BJ (cell line): ENCODE measurements at regions not wholly inside any gene's neighbourhood (a gene's known extent, or its start where the extent isn't known, plus 50 kb on each side); places are given as distances from the start of the nearest gene placed in this dataset.

ENCODE experiments used
- CTCF ChIA-PET: fragments of 350-600 bp; formaldehyde crosslinking; extraction: SDS; loops from one replicate; lab custom pipeline; 2021; ENCODE audit warnings: antibody characterized with exemption, inconsistent platforms; lab: Yijun Ruan, JAX
- POLR2A ChIA-PET: fragments of 300-600 bp; sonication (Branson Sonifier 250); formaldehyde crosslinking; extraction: SDS; loops from one replicate; lab custom pipeline; 2021; ENCODE audit warnings: antibody characterized with exemption; lab: Charles Lee
- DNase-seq: peaks from one replicate; pipeline ENCODE4 v3.0.0-alpha.2; 2011; ENCODE audit warnings: low read depth
- H3K27me3 ChIP-seq: 2 replicates; pipeline ENCODE4 v1.6.0; 2011; ENCODE audit warnings: low read length; ENCODE audit not compliant: control insufficient read depth, insufficient read depth
- H3K36me3 ChIP-seq: 2 replicates; pipeline ENCODE4 v1.5.1; 2011; ENCODE audit warnings: low read length; ENCODE audit not compliant: control insufficient read depth, insufficient read depth
- H3K4me3 ChIP-seq: 2 replicates; pipeline ENCODE4 v1.5.1; 2011; ENCODE audit warnings: low read depth, mild to moderate bottlenecking, control low read depth, low read length
- CTCF ChIP-seq: IDR thresholded peaks from 2 replicates; pipeline ENCODE4 v1.5.1; 2011; ENCODE audit warnings: low read depth, mild to moderate bottlenecking, control low read depth, inconsistent platforms, low read length, moderate library complexity; ENCODE audit not compliant: insufficient read depth

- DNase-seq, result no peak
- no peaks in the 10 kb centered on the region for H3K36me3 ChIP-seq
- no peak for TF ChIP-seq CTCF
- CTCF ChIA-PET, result no interaction called here
- H3K27me3 ChIP-seq, result no peaks in the 10 kb centered on the region
- POLR2A ChIA-PET, result no interaction called here
- H3K4me3 ChIP-seq, result no peak overlapping the region
Measured at GRCh38 chr12:118503476-118503875, 127.1 kb downstream of the SUDS3 start.

DNA sequence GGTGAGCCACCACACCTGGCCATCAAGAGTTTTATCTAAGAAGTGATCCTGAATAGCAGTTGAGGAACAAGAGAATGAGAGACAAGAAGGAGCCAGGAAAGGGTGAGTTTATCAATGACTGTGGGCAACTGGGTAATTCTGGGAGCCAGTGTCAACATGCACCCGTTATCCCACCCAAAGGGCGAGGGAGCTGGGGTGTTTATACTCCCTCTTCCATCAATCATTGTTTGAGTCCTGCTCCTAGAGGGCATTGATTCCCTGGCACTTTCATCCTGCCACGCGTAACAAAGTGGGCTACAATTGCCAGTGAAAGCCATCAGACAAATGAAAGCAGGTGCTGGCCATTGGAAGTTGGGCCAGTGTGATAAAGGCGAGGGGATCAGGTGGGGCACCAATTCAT lies 136.3 kb downstream of the SUDS3 start:
- ChIA-PET POLR2A (no interaction called here), CTCF (no interaction called here)
- DNase-seq, result no peak
- Histone ChIP-seq H3K36me3 (no peaks in the 10 kb centered on the region), H3K27me3 (no peaks in the 10 kb centered on the region), H3K4me3 (no peak overlapping the region)
- TF ChIP-seq CTCF, result no peak

DNA sequence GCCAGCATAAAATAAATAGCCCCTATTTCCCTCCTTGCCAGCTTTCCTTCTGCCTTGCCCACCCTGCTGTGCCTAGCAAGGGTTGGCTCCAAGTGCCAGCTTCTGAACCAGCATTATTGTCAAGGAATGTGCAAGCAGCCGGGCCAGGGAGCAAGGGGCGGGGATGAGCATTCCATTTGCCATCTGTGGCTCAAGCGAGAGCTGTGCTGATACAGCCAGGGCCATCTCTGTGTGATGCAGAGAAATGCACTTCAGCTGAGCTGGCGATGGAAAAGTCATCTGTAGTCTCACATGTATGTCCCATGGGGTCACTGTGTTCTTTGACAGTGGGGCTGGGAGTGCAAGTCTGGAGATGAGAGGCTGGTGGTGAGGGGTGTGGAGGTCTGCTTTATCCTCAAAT lies 137.3 kb downstream of the SUDS3 start:
- Histone ChIP-seq H3K36me3 (no peaks in the 10 kb centered on the region), H3K4me3 (no peak overlapping the region), H3K27me3 (no peaks in the 10 kb centered on the region)
- TF ChIP-seq CTCF, result no peak
- ChIA-PET POLR2A (no interaction called here), CTCF (no interaction called here)
- DNase-seq, result no peak

DNA sequence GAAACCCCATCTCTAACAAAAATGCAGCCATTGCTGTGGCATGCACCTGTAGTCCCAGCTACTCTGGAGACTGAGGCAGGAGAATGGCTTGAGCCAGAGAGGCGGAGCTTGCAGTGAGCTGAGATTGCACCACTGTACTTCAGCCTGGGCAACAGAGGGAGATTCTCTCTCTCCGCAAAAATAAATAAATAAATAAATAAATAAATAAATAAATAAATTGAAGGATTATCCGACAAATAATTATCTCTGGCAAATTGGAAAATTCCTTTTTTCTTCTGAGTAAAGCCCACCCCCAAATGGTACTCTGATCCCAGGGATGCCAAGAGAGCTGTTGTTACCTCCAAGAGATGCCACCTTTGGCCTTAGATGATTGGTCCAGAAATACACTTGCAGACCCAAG lies 137.9 kb downstream of the SUDS3 start:
- H3K27me3 ChIP-seq, result no peaks in the 10 kb centered on the region
- ChIA-PET CTCF (no interaction called here), POLR2A (no interaction called here)

DNA sequence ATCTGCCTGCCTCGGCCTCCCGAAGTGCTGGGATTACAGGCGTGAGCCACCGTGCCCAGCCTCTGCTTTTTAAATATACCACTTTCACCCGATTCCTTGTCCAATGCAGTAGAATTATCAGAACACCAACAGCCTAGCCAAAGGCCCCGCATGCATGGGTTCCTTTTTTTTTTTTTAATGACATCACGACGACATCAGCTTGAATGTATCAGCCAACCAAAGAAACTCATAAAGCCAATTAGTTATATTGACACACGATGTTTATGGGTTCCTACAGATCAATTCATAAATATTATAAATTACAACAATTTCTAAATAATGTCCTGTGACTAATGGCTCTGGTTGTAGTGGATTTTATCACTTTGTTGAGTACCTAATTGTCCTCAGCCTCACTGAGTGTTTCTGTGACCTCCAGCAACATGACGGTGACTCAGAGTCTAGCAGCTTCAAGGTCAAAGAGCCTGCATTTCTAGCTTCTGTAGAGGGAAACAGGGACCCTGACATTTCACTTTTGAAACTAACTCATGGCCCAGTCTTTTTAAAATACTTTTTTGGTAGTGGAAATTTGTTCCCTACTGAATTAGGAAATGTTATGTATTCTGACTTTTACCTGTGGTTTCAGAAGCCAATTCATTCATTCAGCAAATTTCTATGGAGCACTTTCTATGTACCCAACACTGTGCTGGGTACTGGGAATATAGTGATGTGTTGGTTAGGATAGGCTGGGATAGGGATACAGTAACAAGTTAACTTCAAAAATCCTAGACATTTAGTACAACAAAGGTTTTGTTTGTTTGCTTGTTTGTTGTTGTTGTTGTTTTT lies 144.1 kb downstream of the SUDS3 start:
- DNase-seq, result no peak
- ChIA-PET CTCF (interaction anchor here (1.6 kb wide), 1 partner anchor 12 kb away, joined by 4 read pairs; no protein-coding TSS in a partner anchor), POLR2A (no interaction called here)
- no peaks in the 10 kb centered on the region for H3K36me3 ChIP-seq
- no peak overlapping the region for H3K4me3 ChIP-seq
- H3K27me3 ChIP-seq, result no peaks in the 10 kb centered on the region
- TF ChIP-seq CTCF, result no peak

More for the DNA sequence above, 137.9 kb downstream of the SUDS3 start:
- TF ChIP-seq CTCF, result no peak
- Histone ChIP-seq H3K36me3 (no peaks in the 10 kb centered on the region), H3K4me3 (no peak overlapping the region)
- no peak for DNase-seq
